GM12865 (cell line): ENCODE measurements at regions not wholly inside any gene's neighbourhood (a gene's known extent, or its start where the extent isn't known, plus 50 kb on each side); places are given as distances from the start of the nearest gene placed in this dataset.
"Not testable (repeated sequence)": the region's sequence is repeated elsewhere in the genome, so short reads cannot be mapped to it uniquely, and the experiment has no call there.

Experiments
- DNase-seq: peaks from one replicate; pipeline ENCODE4 v3.0.0; 2010; ENCODE audit warnings: low read depth
- H3K4me3 ChIP-seq: 2 replicates; pipeline ENCODE4 v1.5.1; 2011; ENCODE audit warnings: mild to moderate bottlenecking, low read depth, low read length, control low read depth
- CTCF ChIP-seq: IDR thresholded peaks from 2 replicates; pipeline ENCODE4 v1.5.1; 2011; ENCODE audit warnings: low read length, control low read depth, low read depth, inconsistent platforms; ENCODE audit not compliant: insufficient read depth; ENCODE audit errors: missing control alignments

- DNase-seq = no peak
- no peak overlapping the region for H3K4me3 ChIP-seq
- TF ChIP-seq CTCF = no peak
Measured at GRCh38 chr5:101561018-101561417, 657.9 kb upstream of the ST8SIA4 start.

GRCh38 chr5:101543780-101544179 is 640.7 kb upstream of the ST8SIA4 start:
- TF ChIP-seq CTCF = no peak
- DNase-seq = no peak
- H3K4me3 ChIP-seq = no peak overlapping the region

- TF ChIP-seq CTCF = no peak
- H3K4me3 ChIP-seq = no peak overlapping the region
- DNase-seq = no peak
Measured at GRCh38 chr5:101539315-101539714, 636.2 kb upstream of the ST8SIA4 start.

GRCh38 chr5:101535626-101536025 is 632.5 kb upstream of the ST8SIA4 start:
- no peak overlapping the region for H3K4me3 ChIP-seq
- no peak for TF ChIP-seq CTCF
- no peak for DNase-seq

GRCh38 chr5:101534491-101535110 is 631.5 kb upstream of the ST8SIA4 start:
- no peak overlapping the region for H3K4me3 ChIP-seq
- DNase-seq = no peak
- TF ChIP-seq CTCF = no peak

GRCh38 chr5:101532430-101532829 is 629.3 kb upstream of the ST8SIA4 start:
- H3K4me3 ChIP-seq = no peak overlapping the region
- TF ChIP-seq CTCF = no peak
- DNase-seq = no peak

GRCh38 chr5:101531026-101531425 is 627.9 kb upstream of the ST8SIA4 start:
- H3K4me3 ChIP-seq = no peak overlapping the region
- no peak for TF ChIP-seq CTCF
- DNase-seq = no peak

- not testable (repeated sequence) for H3K4me3 ChIP-seq, DNase-seq
Measured at GRCh38 chr5:101529094-101529493, 626.0 kb upstream of the ST8SIA4 start.
